PC-9 (cell line): ENCODE measurements at regions not wholly inside any gene's neighbourhood (a gene's known extent, or its start where the extent isn't known, plus 50 kb on each side); places are given as distances from the start of the nearest gene placed in this dataset.
A peak's percentile ranks its signal among the peaks of the same experiment; 100 is the strongest.

Source experiments
- BruUV-seq: library from RNA; stranded (reverse); fragments of 400-500 nt; replicated peaks from 2 replicates; lab custom pipeline; 2021; lab: Mats Ljungman, UMichigan
- CTCF ChIA-PET: fragments of 300-600 bp; sonication (Branson Sonifier 250); formaldehyde crosslinking; loops from one replicate; lab custom pipeline; 2022; ENCODE audit warnings: antibody characterized with exemption; lab: Charles Lee
- POLR2A ChIA-PET: fragments of 300-600 bp; sonication (Branson Sonifier 250); formaldehyde crosslinking; loops from one replicate; lab custom pipeline; 2022; ENCODE audit warnings: antibody characterized with exemption; ENCODE audit not compliant: unreplicated experiment; lab: Charles Lee
- DNase-seq, 2 experiments: peaks; one replicate each; pipeline versions ENCODE4 v3.0.0 to v3.0.0-alpha.2; 2015 to 2022; ENCODE audit warnings: mixed read lengths in 1 of 2
- H2AFZ ChIP-seq: fragments of 200-600 bp; sonication (generic); 2 replicates; pipeline ENCODE4 v1.8.1; 2017; ENCODE audit warnings: antibody characterized with exemption
- H3F3A ChIP-seq: fragments of 200-600 bp; sonication (generic); 2 replicates; pipeline ENCODE4 v1.8.1; 2017; ENCODE audit warnings: antibody characterized with exemption, mild to moderate bottlenecking, low read depth; ENCODE audit not compliant: insufficient read depth
- H3K27ac ChIP-seq: fragments of 200-600 bp; sonication (generic); 2 replicates; pipeline ENCODE4 v1.6.1; 2016; ENCODE audit warnings: mixed run types
- H3K27me3 ChIP-seq: fragments of 200-600 bp; sonication (generic); 2 replicates; pipeline ENCODE4 v1.6.1; 2016; ENCODE audit warnings: low read depth, mixed run types; ENCODE audit not compliant: insufficient read depth
- H3K36me3 ChIP-seq: fragments of 200-600 bp; sonication (generic); 2 replicates; pipeline ENCODE4 v1.6.1; 2016; ENCODE audit warnings: low read depth, mixed run types
- H3K4me1 ChIP-seq: fragments of 200-600 bp; sonication (generic); replicated peaks from 2 replicates; pipeline ENCODE4 v1.6.1; 2016; ENCODE audit warnings: mixed run types; ENCODE audit not compliant: insufficient read depth
- H3K4me2 ChIP-seq: fragments of 200-600 bp; sonication (generic); 2 replicates; pipeline ENCODE4 v1.6.1; 2017; ENCODE audit warnings: mixed run types
- H3K4me3 ChIP-seq: fragments of 200-600 bp; sonication (generic); 2 replicates; pipeline ENCODE4 v1.6.1; 2016; ENCODE audit warnings: mixed run types
- H3K79me2 ChIP-seq: fragments of 200-600 bp; sonication (generic); 2 replicates; pipeline ENCODE4 v1.6.1; 2017; ENCODE audit warnings: low read depth, mixed run types
- H3K9me2 ChIP-seq: fragments of 200-600 bp; sonication (generic); 2 replicates; pipeline ENCODE4 v1.8.1; 2017; ENCODE audit warnings: mild to moderate bottlenecking; ENCODE audit not compliant: insufficient read depth
- H3K9me3 ChIP-seq: fragments of 200-600 bp; sonication (generic); 2 replicates; pipeline ENCODE4 v1.8.1; 2016; ENCODE audit warnings: low read depth; ENCODE audit not compliant: insufficient read depth
- H4K20me1 ChIP-seq: fragments of 200-600 bp; sonication (generic); 2 replicates; pipeline ENCODE4 v1.8.1; 2017; ENCODE audit not compliant: insufficient read depth
- CTCF ChIP-seq: fragments of 200-600 bp; sonication (generic); conservative IDR thresholded peaks from 2 replicates; pipeline ENCODE4 v1.6.1; 2017; ENCODE audit warnings: mixed run types, antibody characterized with exemption, mild to moderate bottlenecking, moderate library complexity
- EZH2 ChIP-seq: fragments of 200-600 bp; sonication (generic); IDR thresholded peaks from 2 replicates; pipeline ENCODE4 v1.8.0; 2017; ENCODE audit warnings: antibody characterized with exemption, low read depth
- intact Hi-C: fragments of 100-400 bp; cut with micrococcal nuclease; formaldehyde crosslinking; loops from one replicate; pipeline ENCODE4 v1.10.0; 2022; ENCODE audit not compliant: unreplicated experiment

DNA sequence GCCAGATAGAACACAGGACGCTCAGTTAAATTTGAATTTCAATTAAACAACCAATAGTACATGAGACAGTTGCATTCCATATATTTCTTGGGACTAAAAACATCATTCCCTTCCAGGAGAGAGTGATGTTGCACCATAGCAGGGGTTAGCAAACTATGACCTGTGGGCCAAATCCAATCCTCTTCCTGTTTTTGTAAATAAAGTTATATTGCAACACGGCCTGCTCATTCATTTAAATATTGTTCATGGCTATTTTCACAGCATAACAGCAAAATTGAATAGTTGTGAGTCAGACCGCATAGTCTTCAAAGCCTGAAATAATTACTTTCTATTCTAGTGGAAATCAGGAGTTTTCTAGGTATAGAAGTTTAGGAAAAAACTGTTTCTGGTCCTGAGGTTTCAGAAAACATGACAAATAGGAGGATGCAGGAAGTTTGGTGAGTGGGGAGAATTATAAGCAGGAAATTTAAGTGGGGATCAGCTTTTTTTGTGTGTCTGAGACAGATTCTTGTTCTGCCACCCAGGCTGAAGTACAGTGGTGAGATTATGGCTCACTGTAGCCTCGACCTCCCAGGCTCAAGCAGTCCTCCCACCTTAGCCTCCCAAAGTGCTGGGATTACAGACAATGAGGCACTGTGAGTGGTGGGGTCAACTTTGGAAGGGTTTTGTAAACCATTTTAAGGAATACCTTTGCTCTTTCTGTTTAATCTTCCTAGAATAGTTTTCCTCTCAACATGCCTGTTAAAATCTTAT, 131.5 kb downstream of the SOCS6 start:
- Histone ChIP-seq H3K4me3 (peak overlapping the region; percentile 17; the same call in 1 of the 2 replicates), H3K79me2 (no peaks in the 10 kb centered on the region), H3K27me3 (no peaks in the 10 kb centered on the region), H3K27ac (peak overlapping the region; percentile 99), H3K9me3 (peaks cover 6% of the 10 kb centered on the region; the same call in 1 of the 2 replicates), H3K9me2 (no peaks in the 10 kb centered on the region), H3K4me2 (peak overlapping the region; percentile 81), H4K20me1 (no peaks in the 10 kb centered on the region), H2AFZ (no peak overlapping the region; the same call in 1 of the 2 replicates), H3K4me1 (peaks cover 78% of the 10 kb centered on the region), H3F3A (peaks cover 60% of the 10 kb centered on the region), H3K36me3 (no peaks in the 10 kb centered on the region)
- BruUV-seq = no TSS peak
- CTCF ChIA-PET = no interaction called here
- no peak for TF ChIP-seq CTCF
- no peak for TF ChIP-seq EZH2
- intact Hi-C loops = loop anchor here (5.0 kb wide), 1 partner anchor 133 kb away; the partner anchor contains the start of gene SOCS6
- peak in 1 of 2 experiments; percentile 78 for DNase-seq
- POLR2A ChIA-PET = no interaction called here

GRCh38 chr18:70419526-70419925, 130.7 kb downstream of the SOCS6 start:
- intact Hi-C loops = no loop called here
- no peak overlapping the region for H3K4me3 ChIP-seq
- peak overlapping the region; percentile 99 for H3K27ac ChIP-seq
- no peaks in the 10 kb centered on the region for H3K36me3 ChIP-seq
- ChIA-PET CTCF (no interaction called here), POLR2A (no interaction called here)
- BruUV-seq = no TSS peak
- H3K9me3 ChIP-seq = peaks cover 4% of the 10 kb centered on the region; the same call in 1 of the 2 replicates
- peaks cover 74% of the 10 kb centered on the region for H3K4me1 ChIP-seq
- peak in 1 of 2 experiments; percentile 51 for DNase-seq
- TF ChIP-seq EZH2 = no peak
- no peak for TF ChIP-seq CTCF
- H4K20me1 ChIP-seq = no peaks in the 10 kb centered on the region
- no peaks in the 10 kb centered on the region for H3K27me3 ChIP-seq
- H3K79me2 ChIP-seq = no peaks in the 10 kb centered on the region
- peaks cover 54% of the 10 kb centered on the region for H3F3A ChIP-seq
- H2AFZ ChIP-seq = no peak overlapping the region; the same call in 1 of the 2 replicates
- H3K4me2 ChIP-seq = peak overlapping the region; percentile 81
- H3K9me2 ChIP-seq = no peaks in the 10 kb centered on the region

GRCh38 chr18:70418546-70419311, 129.9 kb downstream of the SOCS6 start:
- ChIA-PET POLR2A (no interaction called here), CTCF (no interaction called here)
- Histone ChIP-seq H3K27ac (peak overlapping the region; percentile 99; the same call in 1 of the 2 replicates), H2AFZ (no peak overlapping the region), H3K4me3 (no peak overlapping the region), H4K20me1 (no peaks in the 10 kb centered on the region), H3K9me2 (no peaks in the 10 kb centered on the region), H3F3A (peaks cover 46% of the 10 kb centered on the region), H3K79me2 (no peaks in the 10 kb centered on the region), H3K9me3 (no peaks in the 10 kb centered on the region), H3K27me3 (no peaks in the 10 kb centered on the region), H3K36me3 (no peaks in the 10 kb centered on the region), H3K4me1 (peaks cover 66% of the 10 kb centered on the region), H3K4me2 (no peak overlapping the region)
- DNase-seq = no peak
- intact Hi-C loops = no loop called here
- TF ChIP-seq EZH2 (no peak), CTCF (no peak)
- no TSS peak for BruUV-seq
